GM12878 (cell line): ENCODE measurements at regions not wholly inside any gene's neighbourhood (a gene's known extent, or its start where the extent isn't known, plus 50 kb on each side); places are given as distances from the start of the nearest gene placed in this dataset.

Experiments
- BRCA1 ChIP-seq: IDR thresholded peaks from 2 replicates; pipeline ENCODE4 v1.6.1; 2011; ENCODE audit warnings: low read depth, low read length, improper control_type of control experiment
- CEBPB ChIP-seq, 2 experiments: fragments of 150-350 bp in 1 of 2; IDR thresholded peaks; 2 replicates each; pipeline ENCODE4 v1.6.1; 2012 to 2014; ENCODE audit warnings: low read depth in 2 of 2, low read length in 2 of 2, borderline replicate concordance in 1 of 2, inconsistent platforms in 1 of 2
- ETV6 ChIP-seq, 2 experiments: fragments of 450-650 bp in 1 of 2; IDR thresholded peaks in 1 of 2; conservative IDR thresholded peaks in 1 of 2; 2 replicates each; pipeline ENCODE4 v1.6.1; 2014; ENCODE audit warnings: antibody characterized with exemption in 1 of 2, borderline replicate concordance in 1 of 2, low read depth in 1 of 2, mild to moderate bottlenecking in 1 of 2, moderate library complexity in 1 of 2
- HCFC1 ChIP-seq: fragments of 150-350 bp; IDR thresholded peaks from 2 replicates; pipeline ENCODE4 v1.6.1; 2014; ENCODE audit warnings: low read length
- POLR2AphosphoS5 ChIP-seq: IDR thresholded peaks from 2 replicates; pipeline ENCODE4 v1.6.1; 2011; ENCODE audit warnings: mild to moderate bottlenecking, low read length, inconsistent platforms
- SMC3 ChIP-seq: IDR thresholded peaks from 2 replicates; pipeline ENCODE4 v1.6.1; 2011; ENCODE audit warnings: low read length, improper control_type of control experiment, borderline replicate concordance
- SRF ChIP-seq, 2 experiments: IDR thresholded peaks; 2 replicates each; pipeline ENCODE4 v1.6.1; 2011; ENCODE audit warnings: low read depth in 2 of 2, low read length in 2 of 2, mild to moderate bottlenecking in 1 of 2, moderate library complexity in 1 of 2
- STAT3 ChIP-seq: IDR thresholded peaks from 2 replicates; pipeline ENCODE4 v1.6.1; 2011; ENCODE audit warnings: low read depth, low read length, improper control_type of control experiment
- YY1 ChIP-seq: IDR thresholded peaks from 2 replicates; pipeline ENCODE4 v1.6.1; 2011; ENCODE audit warnings: low read depth, mild to moderate bottlenecking, low read length
- TF ChIP-seq, protein P1 (sequence below), 3 experiments: IDR thresholded peaks in 2 of 3; conservative IDR thresholded peaks in 1 of 3; 2 replicates each; pipeline ENCODE4 v1.5.1; 2011; ENCODE audit warnings: low read depth in 3 of 3, low read length in 3 of 3, mild to moderate bottlenecking in 3 of 3, control low read depth in 2 of 3, moderate library complexity in 2 of 3, inconsistent platforms in 1 of 3, mixed read lengths in 1 of 3; ENCODE audit not compliant: control insufficient read depth in 2 of 3, insufficient read depth in 1 of 3; ENCODE audit errors: extremely low read depth in 1 of 3
- TF ChIP-seq, protein P2 (sequence below): IDR thresholded peaks from 2 replicates; pipeline ENCODE4 v1.6.1; 2011; ENCODE audit warnings: borderline replicate concordance, low read depth, mild to moderate bottlenecking, moderate library complexity, low read length; ENCODE audit not compliant: insufficient read depth, poor library complexity, severe bottlenecking
- TF ChIP-seq, protein P3 (sequence below): IDR thresholded peaks from 2 replicates; pipeline ENCODE4 v1.6.1; 2011; ENCODE audit warnings: mild to moderate bottlenecking, low read depth, low read length, moderate library complexity; ENCODE audit not compliant: insufficient replicate concordance

DNA sequence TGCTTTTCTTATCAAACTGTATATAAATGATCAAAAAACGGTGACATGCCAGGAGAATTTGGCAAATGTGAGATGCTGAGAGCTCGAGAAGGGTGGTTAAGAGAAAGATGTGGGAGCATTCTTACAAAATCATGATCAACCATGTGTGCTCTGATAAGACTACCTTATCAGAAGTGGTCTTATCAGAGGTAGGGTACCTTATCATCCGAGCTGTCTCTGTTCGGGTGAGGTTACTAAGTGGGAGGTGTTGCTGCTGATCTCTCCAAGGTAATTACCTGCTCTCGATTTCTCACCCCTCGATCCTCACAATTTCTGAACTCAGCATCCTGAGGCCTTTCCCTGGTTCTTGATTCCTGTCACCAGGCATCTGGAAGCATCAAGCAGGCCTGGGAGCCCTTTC is 813.0 kb upstream of the ID2 start:
- TF ChIP-seq BRCA1 (no peak), SRF (IDR thresholded peaks at IDR 0.05; ENCODE audit: low read depth in 2 of 2, low read length in 2 of 2) (no peak), ETV6 (conservative IDR thresholded peaks at IDR 0.05 in 1 of 2, IDR thresholded peaks at IDR 0.05 in 1 of 2; ENCODE audit: borderline replicate concordance in 1 of 2, low read depth in 1 of 2) (no peak), POLR2AphosphoS5 (no peak), CEBPB (IDR thresholded peaks at IDR 0.05; ENCODE audit: borderline replicate concordance in 1 of 2, low read depth in 2 of 2, low read length in 2 of 2) (no peak), STAT3 (no peak), HCFC1 (no peak), SMC3 (no peak), YY1 (no peak)
- TF ChIP-seq, protein P1, sequence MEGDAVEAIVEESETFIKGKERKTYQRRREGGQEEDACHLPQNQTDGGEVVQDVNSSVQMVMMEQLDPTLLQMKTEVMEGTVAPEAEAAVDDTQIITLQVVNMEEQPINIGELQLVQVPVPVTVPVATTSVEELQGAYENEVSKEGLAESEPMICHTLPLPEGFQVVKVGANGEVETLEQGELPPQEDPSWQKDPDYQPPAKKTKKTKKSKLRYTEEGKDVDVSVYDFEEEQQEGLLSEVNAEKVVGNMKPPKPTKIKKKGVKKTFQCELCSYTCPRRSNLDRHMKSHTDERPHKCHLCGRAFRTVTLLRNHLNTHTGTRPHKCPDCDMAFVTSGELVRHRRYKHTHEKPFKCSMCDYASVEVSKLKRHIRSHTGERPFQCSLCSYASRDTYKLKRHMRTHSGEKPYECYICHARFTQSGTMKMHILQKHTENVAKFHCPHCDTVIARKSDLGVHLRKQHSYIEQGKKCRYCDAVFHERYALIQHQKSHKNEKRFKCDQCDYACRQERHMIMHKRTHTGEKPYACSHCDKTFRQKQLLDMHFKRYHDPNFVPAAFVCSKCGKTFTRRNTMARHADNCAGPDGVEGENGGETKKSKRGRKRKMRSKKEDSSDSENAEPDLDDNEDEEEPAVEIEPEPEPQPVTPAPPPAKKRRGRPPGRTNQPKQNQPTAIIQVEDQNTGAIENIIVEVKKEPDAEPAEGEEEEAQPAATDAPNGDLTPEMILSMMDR (IDR thresholded peaks at IDR 0.05 in 2 of 3, conservative IDR thresholded peaks at IDR 0.05 in 1 of 3; ENCODE audit: control insufficient read depth in 2 of 3, extremely low read depth in 1 of 3, insufficient read depth in 1 of 3, low read depth in 3 of 3, low read length in 3 of 3): no peak
- TF ChIP-seq, protein P2, sequence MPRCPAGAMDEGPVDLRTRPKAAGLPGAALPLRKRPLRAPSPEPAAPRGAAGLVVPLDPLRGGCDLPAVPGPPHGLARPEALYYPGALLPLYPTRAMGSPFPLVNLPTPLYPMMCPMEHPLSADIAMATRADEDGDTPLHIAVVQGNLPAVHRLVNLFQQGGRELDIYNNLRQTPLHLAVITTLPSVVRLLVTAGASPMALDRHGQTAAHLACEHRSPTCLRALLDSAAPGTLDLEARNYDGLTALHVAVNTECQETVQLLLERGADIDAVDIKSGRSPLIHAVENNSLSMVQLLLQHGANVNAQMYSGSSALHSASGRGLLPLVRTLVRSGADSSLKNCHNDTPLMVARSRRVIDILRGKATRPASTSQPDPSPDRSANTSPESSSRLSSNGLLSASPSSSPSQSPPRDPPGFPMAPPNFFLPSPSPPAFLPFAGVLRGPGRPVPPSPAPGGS: no peak
- TF ChIP-seq, protein P3, sequence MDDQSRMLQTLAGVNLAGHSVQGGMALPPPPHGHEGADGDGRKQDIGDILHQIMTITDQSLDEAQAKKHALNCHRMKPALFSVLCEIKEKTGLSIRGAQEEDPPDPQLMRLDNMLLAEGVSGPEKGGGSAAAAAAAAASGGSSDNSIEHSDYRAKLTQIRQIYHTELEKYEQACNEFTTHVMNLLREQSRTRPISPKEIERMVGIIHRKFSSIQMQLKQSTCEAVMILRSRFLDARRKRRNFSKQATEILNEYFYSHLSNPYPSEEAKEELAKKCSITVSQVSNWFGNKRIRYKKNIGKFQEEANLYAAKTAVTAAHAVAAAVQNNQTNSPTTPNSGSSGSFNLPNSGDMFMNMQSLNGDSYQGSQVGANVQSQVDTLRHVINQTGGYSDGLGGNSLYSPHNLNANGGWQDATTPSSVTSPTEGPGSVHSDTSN: no peak
